CD1c-positive myeloid dendritic cell (primary cell): ENCODE measurements at regions not wholly inside any gene's neighbourhood (a gene's known extent, or its start where the extent isn't known, plus 50 kb on each side); places are given as distances from the start of the nearest gene placed in this dataset.

Source experiments
- DNase-seq: peaks from one replicate; pipeline ENCODE4 v3.0.0-alpha.2; 2016; ENCODE audit errors: extremely low spot score

GRCh38 chr9:89554307-89555035, 50.3 kb upstream of the GADD45G start:
- peak; percentile 12 for DNase-seq

- DNase-seq: no peak
Measured at GRCh38 chr9:89553451-89554010, 51.3 kb upstream of the GADD45G start.

- DNase-seq: peak; percentile 36
Measured at GRCh38 chr9:89550346-89550927, 52.5 kb upstream of the SEMA4D start.

DNA sequence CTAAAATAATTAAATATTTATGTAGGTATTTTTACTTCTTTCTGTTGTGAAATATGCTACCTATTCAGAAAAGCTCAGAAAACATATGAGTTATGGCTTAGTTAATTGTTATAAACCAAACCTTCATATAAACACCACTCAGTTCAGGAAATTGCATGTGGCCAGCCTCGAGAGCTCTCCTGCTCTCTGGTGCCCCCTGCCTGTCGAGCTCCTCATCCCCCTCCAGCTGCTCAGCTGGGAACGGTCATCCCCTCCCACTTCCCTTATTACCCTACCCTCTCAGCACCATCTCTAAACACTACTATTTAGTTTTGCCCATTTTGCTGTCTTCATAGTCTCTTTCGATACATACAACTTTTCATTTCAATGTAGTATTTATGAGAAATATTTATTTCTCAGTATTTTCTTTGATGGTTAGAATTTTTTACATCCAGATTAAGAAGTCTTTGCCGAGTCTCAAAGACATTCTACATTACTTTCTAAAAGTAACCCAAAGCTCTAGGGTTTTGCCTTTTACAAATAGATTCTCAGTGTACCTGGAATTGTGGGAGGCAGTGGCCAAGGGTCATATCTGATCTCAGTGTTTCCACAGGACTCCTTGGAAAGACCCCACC, 51.2 kb upstream of the SEMA4D start:
- peak; percentile 89 for DNase-seq

GRCh38 chr9:89548071-89548638, 50.2 kb upstream of the SEMA4D start:
- DNase-seq: no peak
